ENCODE measurements at regions not wholly inside any gene's neighbourhood (a gene's known extent, or its start where the extent isn't known, plus 50 kb on each side); places are given as distances from the start of the nearest gene placed in this dataset.

DNA sequence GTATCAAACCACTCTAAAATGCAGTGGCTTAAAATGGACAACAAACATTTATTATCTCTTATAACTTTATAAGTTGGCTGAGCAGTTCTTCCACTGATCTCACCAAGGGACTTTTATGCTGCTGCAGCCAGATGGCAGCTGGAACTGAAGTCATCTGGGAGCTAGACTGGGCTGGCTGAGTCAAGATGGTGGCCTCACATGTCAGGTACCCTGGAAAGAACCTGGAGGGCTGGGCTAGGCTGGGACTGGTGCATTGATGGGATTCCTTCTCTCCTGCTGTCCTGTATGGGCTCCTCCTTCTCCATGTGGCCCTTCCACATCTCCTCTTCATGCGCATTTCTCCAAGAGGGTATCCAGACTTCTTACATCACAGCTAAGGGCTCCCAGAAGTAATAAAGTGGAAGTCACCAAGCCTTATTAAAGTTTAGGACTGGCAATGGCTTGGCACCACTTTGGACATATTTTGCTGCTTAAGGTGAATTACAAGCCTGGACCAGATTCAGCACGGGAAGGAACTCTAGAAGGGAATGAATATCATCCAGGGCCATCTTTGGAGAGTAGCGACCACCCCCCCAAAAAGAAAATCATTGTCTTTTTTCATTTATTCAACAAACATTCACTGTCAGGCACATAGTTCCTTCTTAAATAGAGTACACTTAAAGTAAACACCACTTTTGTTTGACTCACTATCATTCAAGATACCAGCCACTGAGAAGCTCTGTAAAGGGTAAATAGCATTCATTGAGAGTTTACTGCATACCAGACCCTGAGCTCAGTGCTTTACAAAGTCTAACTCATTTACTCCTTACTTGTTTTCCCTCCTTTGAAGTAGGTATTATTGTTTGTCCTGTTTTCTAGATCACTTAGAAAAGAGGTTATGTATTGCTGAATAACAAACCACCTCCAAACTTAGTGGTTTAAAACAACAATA lies 138.0 kb downstream of the ZFP36L2 start:
- TF ChIP-seq, protein P1, sequence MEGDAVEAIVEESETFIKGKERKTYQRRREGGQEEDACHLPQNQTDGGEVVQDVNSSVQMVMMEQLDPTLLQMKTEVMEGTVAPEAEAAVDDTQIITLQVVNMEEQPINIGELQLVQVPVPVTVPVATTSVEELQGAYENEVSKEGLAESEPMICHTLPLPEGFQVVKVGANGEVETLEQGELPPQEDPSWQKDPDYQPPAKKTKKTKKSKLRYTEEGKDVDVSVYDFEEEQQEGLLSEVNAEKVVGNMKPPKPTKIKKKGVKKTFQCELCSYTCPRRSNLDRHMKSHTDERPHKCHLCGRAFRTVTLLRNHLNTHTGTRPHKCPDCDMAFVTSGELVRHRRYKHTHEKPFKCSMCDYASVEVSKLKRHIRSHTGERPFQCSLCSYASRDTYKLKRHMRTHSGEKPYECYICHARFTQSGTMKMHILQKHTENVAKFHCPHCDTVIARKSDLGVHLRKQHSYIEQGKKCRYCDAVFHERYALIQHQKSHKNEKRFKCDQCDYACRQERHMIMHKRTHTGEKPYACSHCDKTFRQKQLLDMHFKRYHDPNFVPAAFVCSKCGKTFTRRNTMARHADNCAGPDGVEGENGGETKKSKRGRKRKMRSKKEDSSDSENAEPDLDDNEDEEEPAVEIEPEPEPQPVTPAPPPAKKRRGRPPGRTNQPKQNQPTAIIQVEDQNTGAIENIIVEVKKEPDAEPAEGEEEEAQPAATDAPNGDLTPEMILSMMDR (IDR thresholded peaks at IDR 0.05; ENCODE audit: low read depth, low read length), result no peak
- no peak for TF ChIP-seq POLR2A (IDR thresholded peaks at IDR 0.05; ENCODE audit: extremely low read depth, insufficient read length)
